HG03095 (cell line): ENCODE measurements at regions not wholly inside any gene's neighbourhood (a gene's known extent, or its start where the extent isn't known, plus 50 kb on each side); places are given as distances from the start of the nearest gene placed in this dataset.
"Not testable (repeated sequence)": the region's sequence is repeated elsewhere in the genome, so short reads cannot be mapped to it uniquely, and the experiment has no call there.

Experiments
- ATAC-seq: cut with Tn5 transposase; IDR thresholded peaks from one replicate; pipeline ENCODE4 v1.9.1; 2021; ENCODE audit warnings: moderate library complexity; ENCODE audit not compliant: unreplicated experiment

GRCh38 chr12:131635491-131636122 is 75.3 kb upstream of the SFSWAP start:
- no peak for ATAC-seq

- ATAC-seq, result no peak
Observed at GRCh38 chr12:131636266-131636665, 74.6 kb upstream of the SFSWAP start.

GRCh38 chr12:131636940-131637750 is 73.7 kb upstream of the SFSWAP start:
- ATAC-seq, result no peak

- no peak for ATAC-seq
Observed at GRCh38 chr12:131637986-131638385, 72.9 kb upstream of the SFSWAP start.

GRCh38 chr12:131639270-131639940 is 71.5 kb upstream of the SFSWAP start:
- ATAC-seq, result no peak

GRCh38 chr12:131640525-131640924 is 70.4 kb upstream of the SFSWAP start:
- no peak for ATAC-seq

- no peak for ATAC-seq
Observed at GRCh38 chr12:131641315-131641714, 69.6 kb upstream of the SFSWAP start.

GRCh38 chr12:131642101-131642540 is 68.8 kb upstream of the SFSWAP start:
- ATAC-seq, result no peak

- no peak for ATAC-seq
Observed at GRCh38 chr12:131642771-131643170, 68.1 kb upstream of the SFSWAP start.

- no peak for ATAC-seq
Observed at GRCh38 chr12:131643631-131644452, 67.0 kb upstream of the SFSWAP start.

GRCh38 chr12:131644481-131644880 is 66.4 kb upstream of the SFSWAP start:
- no peak for ATAC-seq

GRCh38 chr12:131644917-131645316 is 66.0 kb upstream of the SFSWAP start:
- ATAC-seq, result not testable (repeated sequence)

GRCh38 chr12:131645557-131645956 is 65.3 kb upstream of the SFSWAP start:
- ATAC-seq, result not testable (repeated sequence)

GRCh38 chr12:131646444-131646843 is 64.4 kb upstream of the SFSWAP start:
- not testable (repeated sequence) for ATAC-seq

- no peak for ATAC-seq
Observed at GRCh38 chr12:131647667-131648066, 63.2 kb upstream of the SFSWAP start.

- not testable (repeated sequence) for ATAC-seq
Observed at GRCh38 chr12:131655469-131656174, 55.3 kb upstream of the SFSWAP start.

- not testable (repeated sequence) for ATAC-seq
Observed at GRCh38 chr12:131656796-131657195, 54.1 kb upstream of the SFSWAP start.

GRCh38 chr12:131658605-131659004 is 52.3 kb upstream of the SFSWAP start:
- not testable (repeated sequence) for ATAC-seq

- not testable (repeated sequence) for ATAC-seq
Observed at GRCh38 chr12:131659484-131659883, 51.4 kb upstream of the SFSWAP start.

- not testable (repeated sequence) for ATAC-seq
Observed at GRCh38 chr12:131659976-131660375, 50.9 kb upstream of the SFSWAP start.
